PFSK-1 (cell line): ENCODE measurements at regions not wholly inside any gene's neighbourhood (a gene's known extent, or its start where the extent isn't known, plus 50 kb on each side); places are given as distances from the start of the nearest gene placed in this dataset.

Source experiments
- FOXP2 ChIP-seq: optimal IDR thresholded peaks from 2 replicates; pipeline ENCODE3; 2011; ENCODE audit warnings: borderline replicate concordance, control low read depth, inconsistent platforms; ENCODE audit not compliant: insufficient read depth; ENCODE audit errors: extremely low read length, extremely low read depth
- POLR2AphosphoS5 ChIP-seq: IDR thresholded peaks from 2 replicates; pipeline ENCODE4 v1.6.1; 2012; ENCODE audit warnings: low read depth, mild to moderate bottlenecking, control low read depth, low read length, moderate library complexity
- REST ChIP-seq, 2 experiments: IDR thresholded peaks; 2 replicates each; pipeline versions ENCODE4 v1.6.1 to v1.8.0; 2011 to 2012; ENCODE audit warnings: low read depth in 2 of 2, low read length in 2 of 2, control low read depth in 1 of 2, inconsistent platforms in 1 of 2, mild to moderate bottlenecking in 1 of 2, moderate library complexity in 1 of 2; ENCODE audit not compliant: insufficient read depth in 1 of 2
- SIN3A ChIP-seq: IDR thresholded peaks from 2 replicates; pipeline ENCODE4 v1.6.1; 2012; ENCODE audit warnings: mild to moderate bottlenecking, low read length, moderate library complexity, borderline replicate concordance; ENCODE audit not compliant: insufficient read depth
- TAF1 ChIP-seq: IDR thresholded peaks from 2 replicates; pipeline ENCODE4 v1.6.1; 2012; ENCODE audit warnings: low read length, control low read depth, borderline replicate concordance; ENCODE audit not compliant: insufficient read depth

GRCh38 chr5:143716881-143717280 is 95.1 kb upstream of the HMHB1 start:
- TF ChIP-seq TAF1 (no peak), REST (IDR thresholded peaks at IDR 0.05; ENCODE audit: insufficient read depth in 1 of 2, low read depth in 2 of 2, low read length in 2 of 2) (no peak), FOXP2 (no peak), POLR2AphosphoS5 (no peak), SIN3A (no peak)

GRCh38 chr5:143715616-143716015 is 96.3 kb upstream of the HMHB1 start:
- no peak for TF ChIP-seq SIN3A
- no peak for TF ChIP-seq REST (IDR thresholded peaks at IDR 0.05; ENCODE audit: insufficient read depth in 1 of 2, low read depth in 2 of 2, low read length in 2 of 2)
- TF ChIP-seq POLR2AphosphoS5 = no peak
- no peak for TF ChIP-seq FOXP2
- TF ChIP-seq TAF1 = no peak

GRCh38 chr5:143714629-143715028 is 97.3 kb upstream of the HMHB1 start:
- TF ChIP-seq REST (IDR thresholded peaks at IDR 0.05; ENCODE audit: insufficient read depth in 1 of 2, low read depth in 2 of 2, low read length in 2 of 2) (no peak), TAF1 (no peak), POLR2AphosphoS5 (no peak), SIN3A (no peak), FOXP2 (no peak)

- no peak for TF ChIP-seq REST (IDR thresholded peaks at IDR 0.05; ENCODE audit: insufficient read depth in 1 of 2, low read depth in 2 of 2, low read length in 2 of 2)
- TF ChIP-seq POLR2AphosphoS5 = no peak
- no peak for TF ChIP-seq SIN3A
Measured at GRCh38 chr5:143713047-143714003, 98.6 kb upstream of the HMHB1 start.
